ENCODE measurements at regions not wholly inside any gene's neighbourhood (a gene's known extent, or its start where the extent isn't known, plus 50 kb on each side); places are given as distances from the start of the nearest gene placed in this dataset.
A peak's percentile ranks its signal among the peaks of the same experiment; 100 is the strongest.

- Histone ChIP-seq H3K14ac (ENCODE audit: low read length in 2 of 2) (no peak overlapping the region), H4K8ac (ENCODE audit: low read length) (no peak overlapping the region), H3K27me3 (ENCODE audit: control insufficient read depth in 1 of 2, insufficient read depth in 1 of 2, low read length in 2 of 2) (no peaks in the 10 kb centered on the region), H3K4me3 (ENCODE audit: insufficient read depth in 1 of 2, low read depth in 1 of 2, low read length in 2 of 2) (no peak overlapping the region), H2BK15ac (ENCODE audit: low read depth, poor library complexity, severe bottlenecking) (no peak overlapping the region), H3K79me1 (replicated peaks; ENCODE audit: low read length, poor library complexity, severe bottlenecking) (no peaks in the 10 kb centered on the region), H3K4me2 (ENCODE audit: low read length, poor library complexity, severe bottlenecking) (no peak overlapping the region), H3K9ac (ENCODE audit: low read length) (no peak overlapping the region), H3K4me1 (ENCODE audit: control insufficient read depth, insufficient read depth, low read depth, low read length) (no peaks in the 10 kb centered on the region), H2BK12ac (ENCODE audit: low read length in 2 of 2) (no peak overlapping the region), H2BK5ac (ENCODE audit: low read depth, low read length, poor library complexity, severe bottlenecking) (no peak overlapping the region), H3K4ac (ENCODE audit: low read depth in 1 of 2, low read length in 2 of 2) (no peak overlapping the region), H3K36me3 (ENCODE audit: control insufficient read depth in 1 of 2, insufficient read depth in 2 of 2, low read depth in 1 of 2, low read length in 2 of 2) (no peaks in the 10 kb centered on the region), H2AFZ (ENCODE audit: low read depth, low read length) (no peak overlapping the region), H3K18ac (ENCODE audit: low read depth in 1 of 2, low read length in 2 of 2) (no peak overlapping the region), H3K23ac (ENCODE audit: low read length in 2 of 2) (no peak overlapping the region), H2AK5ac (ENCODE audit: low read length, severe bottlenecking) (no peak overlapping the region), H3K9me3 (ENCODE audit: control insufficient read depth, low read length) (no peaks in the 10 kb centered on the region), H2BK120ac (ENCODE audit: low read depth, low read length) (no peak overlapping the region), H3K27ac (ENCODE audit: low read length, poor library complexity, severe bottlenecking) (no peak overlapping the region), H4K91ac (ENCODE audit: low read length) (no peak overlapping the region)
- WGBS = 89% methylated on average over 4 of the region's 4 CpGs
- no peak for DNase-seq
Measured at GRCh38 chr18:22701795-22702194, 231.3 kb upstream of the RBBP8 start.

- H3K9ac ChIP-seq (ENCODE audit: low read length) = no peak overlapping the region
- H3K4ac ChIP-seq (ENCODE audit: low read depth in 1 of 2, low read length in 2 of 2) = no peak overlapping the region
- no peaks in the 10 kb centered on the region for H3K4me1 ChIP-seq (ENCODE audit: control insufficient read depth, insufficient read depth, low read depth, low read length)
- H2AFZ ChIP-seq (ENCODE audit: low read depth, low read length) = no peak overlapping the region
- H3K4me2 ChIP-seq (ENCODE audit: low read length, poor library complexity, severe bottlenecking) = no peak overlapping the region
- H3K27me3 ChIP-seq (ENCODE audit: control insufficient read depth in 1 of 2, insufficient read depth in 1 of 2, low read length in 2 of 2) = no peaks in the 10 kb centered on the region
- no peak for DNase-seq
- H3K4me3 ChIP-seq (ENCODE audit: insufficient read depth in 1 of 2, low read depth in 1 of 2, low read length in 2 of 2) = no peak overlapping the region
- no peaks in the 10 kb centered on the region for H3K36me3 ChIP-seq (ENCODE audit: control insufficient read depth in 1 of 2, insufficient read depth in 2 of 2, low read depth in 1 of 2, low read length in 2 of 2)
- H3K18ac ChIP-seq (ENCODE audit: low read depth in 1 of 2, low read length in 2 of 2) = no peak overlapping the region
- H3K14ac ChIP-seq (ENCODE audit: low read length in 2 of 2) = no peak overlapping the region
- WGBS = 80% methylated on average over 1 of the region's 3 CpGs
- no peaks in the 10 kb centered on the region for H3K79me1 ChIP-seq (replicated peaks; ENCODE audit: low read length, poor library complexity, severe bottlenecking)
- no peak overlapping the region for H2BK15ac ChIP-seq (ENCODE audit: low read depth, poor library complexity, severe bottlenecking)
- no peaks in the 10 kb centered on the region for H3K9me3 ChIP-seq (ENCODE audit: control insufficient read depth, low read length)
- H4K8ac ChIP-seq (ENCODE audit: low read length) = no peak overlapping the region
- no peak overlapping the region for H2BK120ac ChIP-seq (ENCODE audit: low read depth, low read length)
- no peak overlapping the region for H3K27ac ChIP-seq (ENCODE audit: low read length, poor library complexity, severe bottlenecking)
- H4K91ac ChIP-seq (ENCODE audit: low read length) = no peak overlapping the region
- H3K23ac ChIP-seq (ENCODE audit: low read length in 2 of 2) = no peak overlapping the region
- H2BK12ac ChIP-seq (ENCODE audit: low read length in 2 of 2) = no peak overlapping the region
- H2BK5ac ChIP-seq (ENCODE audit: low read depth, low read length, poor library complexity, severe bottlenecking) = no peak overlapping the region
- H2AK5ac ChIP-seq (ENCODE audit: low read length, severe bottlenecking) = no peak overlapping the region
Measured at GRCh38 chr18:22702806-22703205, 230.3 kb upstream of the RBBP8 start.

GRCh38 chr18:22703883-22704585 is 229.1 kb upstream of the RBBP8 start:
- Histone ChIP-seq H4K8ac (ENCODE audit: low read length) (no peak overlapping the region), H3K4me3 (ENCODE audit: insufficient read depth in 1 of 2, low read depth in 1 of 2, low read length in 2 of 2) (no peak overlapping the region), H3K18ac (ENCODE audit: low read depth in 1 of 2, low read length in 2 of 2) (no peak overlapping the region), H3K36me3 (ENCODE audit: control insufficient read depth in 1 of 2, insufficient read depth in 2 of 2, low read depth in 1 of 2, low read length in 2 of 2) (no peaks in the 10 kb centered on the region), H3K4ac (ENCODE audit: low read depth in 1 of 2, low read length in 2 of 2) (no peak overlapping the region), H2BK12ac (ENCODE audit: low read length in 2 of 2) (no peak overlapping the region), H3K4me2 (ENCODE audit: low read length, poor library complexity, severe bottlenecking) (no peak overlapping the region), H3K4me1 (ENCODE audit: control insufficient read depth, insufficient read depth, low read depth, low read length) (no peaks in the 10 kb centered on the region), H3K9me3 (ENCODE audit: control insufficient read depth, low read length) (no peaks in the 10 kb centered on the region), H2BK15ac (ENCODE audit: low read depth, poor library complexity, severe bottlenecking) (no peak overlapping the region), H3K27ac (ENCODE audit: low read length, poor library complexity, severe bottlenecking) (no peak overlapping the region), H2AFZ (ENCODE audit: low read depth, low read length) (no peak overlapping the region), H2BK120ac (ENCODE audit: low read depth, low read length) (no peak overlapping the region), H2BK5ac (ENCODE audit: low read depth, low read length, poor library complexity, severe bottlenecking) (no peak overlapping the region), H3K27me3 (ENCODE audit: control insufficient read depth in 1 of 2, insufficient read depth in 1 of 2, low read length in 2 of 2) (no peaks in the 10 kb centered on the region), H3K14ac (ENCODE audit: low read length in 2 of 2) (no peak overlapping the region), H3K23ac (ENCODE audit: low read length in 2 of 2) (no peak overlapping the region), H2AK5ac (ENCODE audit: low read length, severe bottlenecking) (no peak overlapping the region), H3K9ac (ENCODE audit: low read length) (no peak overlapping the region), H4K91ac (ENCODE audit: low read length) (no peak overlapping the region), H3K79me1 (replicated peaks; ENCODE audit: low read length, poor library complexity, severe bottlenecking) (no peaks in the 10 kb centered on the region)
- peak; percentile 57 for DNase-seq
- 53% methylated on average over 7 of the region's 9 CpGs for WGBS

- Histone ChIP-seq H4K91ac (ENCODE audit: low read length) (no peak overlapping the region), H3K27me3 (ENCODE audit: control insufficient read depth in 1 of 2, insufficient read depth in 1 of 2, low read length in 2 of 2) (no peaks in the 10 kb centered on the region), H3K4me1 (ENCODE audit: control insufficient read depth, insufficient read depth, low read depth, low read length) (peaks cover 1% of the 10 kb centered on the region), H3K4ac (ENCODE audit: low read depth in 1 of 2, low read length in 2 of 2) (no peak overlapping the region), H3K36me3 (ENCODE audit: control insufficient read depth in 1 of 2, insufficient read depth in 2 of 2, low read depth in 1 of 2, low read length in 2 of 2) (no peaks in the 10 kb centered on the region), H2BK120ac (ENCODE audit: low read depth, low read length) (no peak overlapping the region), H2BK5ac (ENCODE audit: low read depth, low read length, poor library complexity, severe bottlenecking) (no peak overlapping the region), H2AK5ac (ENCODE audit: low read length, severe bottlenecking) (no peak overlapping the region), H3K14ac (ENCODE audit: low read length in 2 of 2) (no peak overlapping the region), H2BK15ac (ENCODE audit: low read depth, poor library complexity, severe bottlenecking) (no peak overlapping the region), H3K27ac (ENCODE audit: low read length, poor library complexity, severe bottlenecking) (no peak overlapping the region), H2AFZ (ENCODE audit: low read depth, low read length) (no peak overlapping the region), H3K18ac (ENCODE audit: low read depth in 1 of 2, low read length in 2 of 2) (no peak overlapping the region), H3K4me3 (ENCODE audit: insufficient read depth in 1 of 2, low read depth in 1 of 2, low read length in 2 of 2) (no peak overlapping the region), H3K9me3 (ENCODE audit: control insufficient read depth, low read length) (no peaks in the 10 kb centered on the region), H3K4me2 (ENCODE audit: low read length, poor library complexity, severe bottlenecking) (no peak overlapping the region), H2BK12ac (ENCODE audit: low read length in 2 of 2) (no peak overlapping the region), H4K8ac (ENCODE audit: low read length) (no peak overlapping the region), H3K9ac (ENCODE audit: low read length) (no peak overlapping the region), H3K79me1 (replicated peaks; ENCODE audit: low read length, poor library complexity, severe bottlenecking) (no peaks in the 10 kb centered on the region), H3K23ac (ENCODE audit: low read length in 2 of 2) (no peak overlapping the region)
- DNase-seq = no peak
- no CpG with 5 or more reads among the region's 1 CpG for WGBS
Measured at GRCh38 chr18:22704586-22704918, 228.6 kb upstream of the RBBP8 start.

Measured in mesenchymal stem cell (in vitro differentiated cells and primary cell).